ENCODE measurements at regions not wholly inside any gene's neighbourhood (a gene's known extent, or its start where the extent isn't known, plus 50 kb on each side); places are given as distances from the start of the nearest gene placed in this dataset.

- WGBS: 91% methylated on average over 2 of the region's 2 CpGs
- no peak overlapping the region for H3K27ac ChIP-seq (ENCODE audit: low read depth in 1 of 2, low read length in 1 of 2)
- no peak for DNase-seq (ENCODE audit: low read depth in 6 of 9, low spot score in 9 of 9)
- H3K36me3 ChIP-seq (ENCODE audit: control insufficient read depth in 2 of 2, insufficient read depth in 2 of 2, low read length in 1 of 2): no peaks in the 10 kb centered on the region
- H3K9me3 ChIP-seq (ENCODE audit: control insufficient read depth in 2 of 2, insufficient read depth in 1 of 2, low read length in 1 of 2): peaks cover 0 to 3% of the 10 kb centered on the region in 2 donors
- no peaks in the 10 kb centered on the region for H3K4me1 ChIP-seq (ENCODE audit: control insufficient read depth in 2 of 2, insufficient read depth in 2 of 2, low read length in 2 of 2)
- no peaks in the 10 kb centered on the region for H3K27me3 ChIP-seq (ENCODE audit: control insufficient read depth in 2 of 2, insufficient read depth in 1 of 2, low read length in 1 of 2)
- no peak overlapping the region for H3K4me3 ChIP-seq (ENCODE audit: low read length in 2 of 2)
These were observed 1269.8 kb upstream of the PIK3C3 start for GRCh38 chr18:40685219-40685618.

GRCh38 chr18:40678318-40678717, 1276.7 kb upstream of the PIK3C3 start:
- Histone ChIP-seq H3K4me1 (ENCODE audit: control insufficient read depth in 2 of 2, insufficient read depth in 2 of 2, low read length in 2 of 2) (no peaks in the 10 kb centered on the region), H3K36me3 (ENCODE audit: control insufficient read depth in 2 of 2, insufficient read depth in 2 of 2, low read length in 1 of 2) (no peaks in the 10 kb centered on the region), H3K4me3 (ENCODE audit: low read length in 2 of 2) (no peak overlapping the region), H3K27me3 (ENCODE audit: control insufficient read depth in 2 of 2, insufficient read depth in 1 of 2, low read length in 1 of 2) (no peaks in the 10 kb centered on the region), H3K9me3 (ENCODE audit: control insufficient read depth in 2 of 2, insufficient read depth in 1 of 2, low read length in 1 of 2) (peaks cover 0 to 3% of the 10 kb centered on the region in 2 donors), H3K27ac (ENCODE audit: low read depth in 1 of 2, low read length in 1 of 2) (no peak overlapping the region)
- DNase-seq (ENCODE audit: low read depth in 6 of 9, low spot score in 9 of 9): no peak
- WGBS: 99% methylated on average over 2 of the region's 2 CpGs

- H3K36me3 ChIP-seq (ENCODE audit: control insufficient read depth in 2 of 2, insufficient read depth in 2 of 2, low read length in 1 of 2): no peaks in the 10 kb centered on the region
- no peaks in the 10 kb centered on the region for H3K27me3 ChIP-seq (ENCODE audit: control insufficient read depth in 2 of 2, insufficient read depth in 1 of 2, low read length in 1 of 2)
- 95% methylated on average over 1 of the region's 1 CpG for WGBS
- no peak overlapping the region for H3K4me3 ChIP-seq (ENCODE audit: low read length in 2 of 2)
- H3K4me1 ChIP-seq (ENCODE audit: control insufficient read depth in 2 of 2, insufficient read depth in 2 of 2, low read length in 2 of 2): no peaks in the 10 kb centered on the region
- no peak for DNase-seq (ENCODE audit: low read depth in 6 of 9, low spot score in 9 of 9)
- no peak overlapping the region for H3K27ac ChIP-seq (ENCODE audit: low read depth in 1 of 2, low read length in 1 of 2)
- no peaks in the 10 kb centered on the region for H3K9me3 ChIP-seq (ENCODE audit: control insufficient read depth in 2 of 2, insufficient read depth in 1 of 2, low read length in 1 of 2)
These were observed 1278.4 kb upstream of the PIK3C3 start for GRCh38 chr18:40676668-40677067.

- 82% methylated on average over 3 of the region's 3 CpGs for WGBS
These were observed 1281.9 kb upstream of the PIK3C3 start for GRCh38 chr18:40673150-40673549.

GRCh38 chr18:40672590-40672989, 1282.4 kb upstream of the PIK3C3 start:
- Histone ChIP-seq H3K27ac (ENCODE audit: low read depth in 1 of 2, low read length in 1 of 2) (no peak overlapping the region), H3K27me3 (ENCODE audit: control insufficient read depth in 2 of 2, insufficient read depth in 1 of 2, low read length in 1 of 2) (no peaks in the 10 kb centered on the region), H3K4me3 (ENCODE audit: low read length in 2 of 2) (no peak overlapping the region), H3K9me3 (ENCODE audit: control insufficient read depth in 2 of 2, insufficient read depth in 1 of 2, low read length in 1 of 2) (no peaks in the 10 kb centered on the region), H3K36me3 (ENCODE audit: control insufficient read depth in 2 of 2, insufficient read depth in 2 of 2, low read length in 1 of 2) (no peaks in the 10 kb centered on the region), H3K4me1 (ENCODE audit: control insufficient read depth in 2 of 2, insufficient read depth in 2 of 2, low read length in 2 of 2) (no peaks in the 10 kb centered on the region)
- DNase-seq (ENCODE audit: low read depth in 6 of 9, low spot score in 9 of 9): no peak
- WGBS: 93% methylated on average over 4 of the region's 4 CpGs

More at GRCh38 chr18:40673150-40673549, 1281.9 kb upstream of the PIK3C3 start:
- Histone ChIP-seq H3K27ac (ENCODE audit: low read depth in 1 of 2, low read length in 1 of 2) (no peak overlapping the region), H3K27me3 (ENCODE audit: control insufficient read depth in 2 of 2, insufficient read depth in 1 of 2, low read length in 1 of 2) (no peaks in the 10 kb centered on the region), H3K9me3 (ENCODE audit: control insufficient read depth in 2 of 2, insufficient read depth in 1 of 2, low read length in 1 of 2) (no peaks in the 10 kb centered on the region), H3K4me1 (ENCODE audit: control insufficient read depth in 2 of 2, insufficient read depth in 2 of 2, low read length in 2 of 2) (no peaks in the 10 kb centered on the region), H3K4me3 (ENCODE audit: low read length in 2 of 2) (no peak overlapping the region), H3K36me3 (ENCODE audit: control insufficient read depth in 2 of 2, insufficient read depth in 2 of 2, low read length in 1 of 2) (no peaks in the 10 kb centered on the region)
- no peak for DNase-seq (ENCODE audit: low read depth in 6 of 9, low spot score in 9 of 9)

GRCh38 chr18:40670668-40671375, 1284.2 kb upstream of the PIK3C3 start:
- no peak overlapping the region for H3K27ac ChIP-seq (ENCODE audit: low read depth in 1 of 2, low read length in 1 of 2)
- no peaks in the 10 kb centered on the region for H3K27me3 ChIP-seq (ENCODE audit: control insufficient read depth in 2 of 2, insufficient read depth in 1 of 2, low read length in 1 of 2)
- H3K9me3 ChIP-seq (ENCODE audit: control insufficient read depth in 2 of 2, insufficient read depth in 1 of 2, low read length in 1 of 2): no peaks in the 10 kb centered on the region
- H3K4me1 ChIP-seq (ENCODE audit: control insufficient read depth in 2 of 2, insufficient read depth in 2 of 2, low read length in 2 of 2): no peaks in the 10 kb centered on the region
- DNase-seq (ENCODE audit: low read depth in 6 of 9, low spot score in 9 of 9): no peak
- H3K36me3 ChIP-seq (ENCODE audit: control insufficient read depth in 2 of 2, insufficient read depth in 2 of 2, low read length in 1 of 2): no peaks in the 10 kb centered on the region
- H3K4me3 ChIP-seq (ENCODE audit: low read length in 2 of 2): no peak overlapping the region
- 93% methylated on average over 8 of the region's 8 CpGs for WGBS

- DNase-seq (ENCODE audit: low read depth in 6 of 9, low spot score in 9 of 9): no peak
- no peak overlapping the region for H3K4me3 ChIP-seq (ENCODE audit: low read length in 2 of 2)
- H3K36me3 ChIP-seq (ENCODE audit: control insufficient read depth in 2 of 2, insufficient read depth in 2 of 2, low read length in 1 of 2): no peaks in the 10 kb centered on the region
- WGBS: 94% methylated on average over 16 of the region's 16 CpGs
- no peaks in the 10 kb centered on the region for H3K4me1 ChIP-seq (ENCODE audit: control insufficient read depth in 2 of 2, insufficient read depth in 2 of 2, low read length in 2 of 2)
- H3K9me3 ChIP-seq (ENCODE audit: control insufficient read depth in 2 of 2, insufficient read depth in 1 of 2, low read length in 1 of 2): peaks cover 0 to 8% of the 10 kb centered on the region in 2 donors
- H3K27ac ChIP-seq (ENCODE audit: low read depth in 1 of 2, low read length in 1 of 2): no peak overlapping the region
- H3K27me3 ChIP-seq (ENCODE audit: control insufficient read depth in 2 of 2, insufficient read depth in 1 of 2, low read length in 1 of 2): no peaks in the 10 kb centered on the region
These were observed 1292.1 kb upstream of the PIK3C3 start for GRCh38 chr18:40662898-40663437.

GRCh38 chr18:40653682-40654081, 1301.4 kb upstream of the PIK3C3 start:
- H3K27me3 ChIP-seq (ENCODE audit: control insufficient read depth in 2 of 2, insufficient read depth in 1 of 2, low read length in 1 of 2): no peaks in the 10 kb centered on the region
- no peak overlapping the region for H3K4me3 ChIP-seq (ENCODE audit: low read length in 2 of 2)
- H3K9me3 ChIP-seq (ENCODE audit: control insufficient read depth in 2 of 2, insufficient read depth in 1 of 2, low read length in 1 of 2): no peaks in the 10 kb centered on the region
- WGBS: 73% methylated on average over 1 of the region's 1 CpG
- H3K4me1 ChIP-seq (ENCODE audit: control insufficient read depth in 2 of 2, insufficient read depth in 2 of 2, low read length in 2 of 2): no peaks in the 10 kb centered on the region
- no peak for DNase-seq (ENCODE audit: low read depth in 6 of 9, low spot score in 9 of 9)
- H3K36me3 ChIP-seq (ENCODE audit: control insufficient read depth in 2 of 2, insufficient read depth in 2 of 2, low read length in 1 of 2): no peaks in the 10 kb centered on the region
- H3K27ac ChIP-seq (ENCODE audit: low read depth in 1 of 2, low read length in 1 of 2): no peak overlapping the region

- 74% methylated on average over 1 of the region's 1 CpG for WGBS
- no peak for DNase-seq (ENCODE audit: low read depth in 6 of 9, low spot score in 9 of 9)
- H3K27ac ChIP-seq (ENCODE audit: low read depth in 1 of 2, low read length in 1 of 2): no peak overlapping the region
- no peaks in the 10 kb centered on the region for H3K36me3 ChIP-seq (ENCODE audit: control insufficient read depth in 2 of 2, insufficient read depth in 2 of 2, low read length in 1 of 2)
- H3K27me3 ChIP-seq (ENCODE audit: control insufficient read depth in 2 of 2, insufficient read depth in 1 of 2, low read length in 1 of 2): no peaks in the 10 kb centered on the region
- H3K9me3 ChIP-seq (ENCODE audit: control insufficient read depth in 2 of 2, insufficient read depth in 1 of 2, low read length in 1 of 2): no peaks in the 10 kb centered on the region
- H3K4me3 ChIP-seq (ENCODE audit: low read length in 2 of 2): no peak overlapping the region
- H3K4me1 ChIP-seq (ENCODE audit: control insufficient read depth in 2 of 2, insufficient read depth in 2 of 2, low read length in 2 of 2): no peaks in the 10 kb centered on the region
These were observed 1302.7 kb upstream of the PIK3C3 start for GRCh38 chr18:40652321-40652720.

Measured in thymus (tissue), 11 donors.